Progenitor cell of endocrine pancreas (in vitro differentiated cells): ENCODE measurements at regions not wholly inside any gene's neighbourhood (a gene's known extent, or its start where the extent isn't known, plus 50 kb on each side); places are given as distances from the start of the nearest gene placed in this dataset.

Source experiments
- DNase-seq: peaks from one replicate; pipeline ENCODE4 v3.0.0; 2021; ENCODE audit warnings: low spot score; ENCODE audit not compliant: unreplicated experiment
- H3K27ac Mint-ChIP-seq: 2 replicates; pipeline ENCODE4 v1.8.0; 2021; ENCODE audit warnings: mild to moderate bottlenecking, moderate library complexity, mixed read lengths
- H3K27me3 Mint-ChIP-seq: 2 replicates; pipeline ENCODE4 v1.8.0; 2021; ENCODE audit warnings: mixed read lengths
- H3K36me3 Mint-ChIP-seq: 2 replicates; pipeline ENCODE4 v1.8.0; 2022; ENCODE audit warnings: mixed read lengths; ENCODE audit not compliant: insufficient read depth
- H3K4me1 Mint-ChIP-seq: 2 replicates; pipeline ENCODE4 v1.8.0; 2021; ENCODE audit warnings: low read depth, mixed read lengths
- H3K4me3 Mint-ChIP-seq: 2 replicates; pipeline ENCODE4 v1.8.0; 2021; ENCODE audit warnings: low read depth, mild to moderate bottlenecking, moderate library complexity, mixed read lengths
- H3K9me3 Mint-ChIP-seq: 2 replicates; pipeline ENCODE4 v1.8.0; 2021; ENCODE audit warnings: low read depth, mixed read lengths
- CTCF ChIP-seq: fragments of 200-600 bp; sonication (generic); IDR thresholded peaks from one replicate; pipeline ENCODE4 v1.5.0; 2021; ENCODE audit warnings: antibody characterized with exemption, mild to moderate bottlenecking; ENCODE audit not compliant: unreplicated experiment

DNA sequence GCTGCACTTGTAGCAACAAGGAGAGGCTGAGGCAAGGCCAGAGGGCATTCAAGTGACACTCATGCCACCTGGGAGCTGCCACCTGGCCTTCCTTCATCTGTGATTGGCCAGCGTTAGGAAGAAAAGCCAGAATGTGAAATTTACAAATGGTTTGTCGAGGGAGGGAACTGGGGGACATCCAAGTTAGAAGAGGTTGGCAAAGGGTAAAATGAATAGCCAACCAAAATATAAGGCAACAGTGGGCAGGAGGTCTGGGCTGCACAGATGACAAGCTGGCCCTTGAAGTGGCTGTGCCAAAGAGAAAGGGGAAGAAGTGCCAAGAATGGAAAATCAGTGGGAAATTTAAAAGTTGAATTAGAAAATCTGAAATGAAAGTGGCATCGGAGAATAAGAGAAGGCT, 221.4 kb downstream of the C11orf91 start:
- Mint-ChIP-seq H3K36me3 (no peaks in the 10 kb centered on the region), H3K4me1 (peaks cover 29% of the 10 kb centered on the region), H3K27ac (no peak overlapping the region), H3K9me3 (peaks cover under 1% of the 10 kb centered on the region), H3K27me3 (peaks cover 55% of the 10 kb centered on the region), H3K4me3 (no peak overlapping the region)
- TF ChIP-seq CTCF, result no peak
- DNase-seq, result no peak

GRCh38 chr11:33478111-33478573, 221.0 kb downstream of the HIPK3 start:
- H3K4me3 Mint-ChIP-seq, result no peak overlapping the region
- peaks cover 31% of the 10 kb centered on the region for H3K4me1 Mint-ChIP-seq
- H3K36me3 Mint-ChIP-seq, result no peaks in the 10 kb centered on the region
- no peak for TF ChIP-seq CTCF
- H3K27me3 Mint-ChIP-seq, result peaks cover 57% of the 10 kb centered on the region
- no peak overlapping the region for H3K27ac Mint-ChIP-seq
- no peak for DNase-seq
- H3K9me3 Mint-ChIP-seq, result no peaks in the 10 kb centered on the region

DNA sequence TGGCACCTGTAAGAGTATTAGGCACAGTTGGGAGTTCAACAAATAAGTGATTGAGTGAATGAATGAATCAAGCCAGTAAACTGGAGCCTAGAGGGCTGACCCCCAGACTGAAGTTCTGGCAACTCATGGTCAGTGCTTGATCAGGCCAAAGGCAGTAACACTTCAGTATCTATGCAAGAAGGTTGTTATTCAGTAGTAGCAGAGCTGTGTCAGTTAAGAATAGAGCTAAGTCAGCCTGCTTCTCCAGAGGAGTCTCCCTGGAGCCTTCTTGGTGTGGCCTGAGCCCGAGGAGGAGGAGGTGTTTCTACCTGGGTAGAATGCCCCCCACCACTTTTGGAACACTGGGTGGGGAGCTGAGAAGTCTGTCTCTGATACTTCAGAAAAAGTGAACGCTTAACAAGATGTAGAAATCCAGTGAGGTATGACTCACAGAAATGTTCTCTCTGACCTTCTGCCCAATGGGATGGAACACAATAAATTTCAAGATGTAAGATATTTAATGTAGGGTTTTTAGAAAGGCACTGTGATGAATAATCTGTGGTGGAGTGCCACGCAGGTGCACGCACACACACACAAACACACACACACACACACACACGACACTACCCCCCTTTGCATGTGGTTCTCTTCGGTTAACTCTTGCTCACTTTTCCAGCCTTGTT, 219.9 kb downstream of the HIPK3 start:
- Mint-ChIP-seq H3K4me3 (no peak overlapping the region), H3K27me3 (peaks cover 63% of the 10 kb centered on the region), H3K27ac (no peak overlapping the region), H3K36me3 (no peaks in the 10 kb centered on the region), H3K9me3 (no peaks in the 10 kb centered on the region), H3K4me1 (peaks cover 28% of the 10 kb centered on the region)
- no peak for TF ChIP-seq CTCF
- DNase-seq, result no peak

DNA sequence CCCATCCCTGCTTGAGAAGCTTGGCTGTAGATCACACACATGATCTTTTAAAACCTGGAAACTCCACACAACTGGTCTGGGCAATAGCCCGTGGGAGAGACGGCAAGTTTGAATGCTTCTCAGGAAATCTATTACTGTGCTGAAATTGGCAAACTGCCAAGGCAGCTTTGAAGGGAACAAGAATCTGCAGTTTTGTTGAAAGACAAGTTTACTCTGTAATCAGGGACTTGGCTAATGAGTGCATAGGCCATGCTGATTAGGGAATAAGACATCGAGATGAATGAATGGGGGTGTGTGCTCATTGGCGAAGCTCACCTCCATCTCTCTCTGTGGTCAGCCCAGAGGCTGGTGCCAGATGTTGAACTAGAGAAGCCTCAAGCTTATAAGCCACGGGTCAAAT, 218.8 kb downstream of the HIPK3 start:
- TF ChIP-seq CTCF, result no peak
- no peaks in the 10 kb centered on the region for H3K36me3 Mint-ChIP-seq
- no peak for DNase-seq
- no peaks in the 10 kb centered on the region for H3K9me3 Mint-ChIP-seq
- H3K27ac Mint-ChIP-seq, result no peak overlapping the region
- no peak overlapping the region for H3K4me3 Mint-ChIP-seq
- peaks cover 65% of the 10 kb centered on the region for H3K27me3 Mint-ChIP-seq
- peaks cover 21% of the 10 kb centered on the region for H3K4me1 Mint-ChIP-seq

GRCh38 chr11:33474866-33475265, 217.7 kb downstream of the HIPK3 start:
- H3K36me3 Mint-ChIP-seq, result no peaks in the 10 kb centered on the region
- no peaks in the 10 kb centered on the region for H3K9me3 Mint-ChIP-seq
- no peak for DNase-seq
- no peak overlapping the region for H3K27ac Mint-ChIP-seq
- peaks cover 62% of the 10 kb centered on the region for H3K27me3 Mint-ChIP-seq
- H3K4me1 Mint-ChIP-seq, result peaks cover 17% of the 10 kb centered on the region
- no peak overlapping the region for H3K4me3 Mint-ChIP-seq
- no peak for TF ChIP-seq CTCF
